CD14-positive monocyte (primary cell): ENCODE measurements at regions not wholly inside any gene's neighbourhood (a gene's known extent, or its start where the extent isn't known, plus 50 kb on each side); places are given as distances from the start of the nearest gene placed in this dataset.

Source experiments
- DNase-seq, 3 donors: peaks; one replicate each; pipeline ENCODE4 v3.0.0-alpha.2; 2011 to 2022
- H2AFZ ChIP-seq: 2 replicates; pipeline ENCODE4 v1.6.0; 2012; ENCODE audit warnings: mild to moderate bottlenecking, low read depth, low read length, inconsistent platforms; ENCODE audit not compliant: insufficient read depth, poor library complexity, severe bottlenecking
- H3K27ac ChIP-seq, 2 donors: 1 replicate in 1 of 2; 2 replicates in 1 of 2; pipeline ENCODE4 v1.5.1; 2012 to 2013; ENCODE audit warnings: low read length in 2 of 2, control low read depth in 1 of 2, inconsistent platforms in 1 of 2, low read depth in 1 of 2, mild to moderate bottlenecking in 1 of 2
- H3K27me3 ChIP-seq, 2 donors: one replicate each; pipeline versions ENCODE4 v1.6.0 to v1.6.1; 2011 to 2013; ENCODE audit warnings: low read length in 2 of 2; ENCODE audit not compliant: control insufficient read depth in 2 of 2, insufficient read depth in 2 of 2
- H3K36me3 ChIP-seq, 2 donors: replicated peaks in 1 of 2; 1 replicate in 1 of 2; 2 replicates in 1 of 2; pipeline versions ENCODE4 v1.5.1 to v1.6.1; 2012 to 2013; ENCODE audit warnings: low read length in 2 of 2, control low read depth in 1 of 2, inconsistent platforms in 1 of 2, mild to moderate bottlenecking in 1 of 2; ENCODE audit not compliant: insufficient read depth in 2 of 2, control insufficient read depth in 1 of 2
- H3K4me1 ChIP-seq, 2 donors: 1 replicate in 1 of 2; 2 replicates in 1 of 2; pipeline versions ENCODE4 v1.5.1 to v1.6.1; 2012 to 2013; ENCODE audit warnings: low read length in 2 of 2, control low read depth in 1 of 2, inconsistent platforms in 1 of 2, mild to moderate bottlenecking in 1 of 2, moderate library complexity in 1 of 2; ENCODE audit not compliant: insufficient read depth in 2 of 2, control insufficient read depth in 1 of 2
- H3K4me2 ChIP-seq: replicated peaks from 2 replicates; pipeline ENCODE3; 2012; ENCODE audit warnings: low read length, moderate library complexity, mild to moderate bottlenecking; ENCODE audit not compliant: poor library complexity, severe bottlenecking; ENCODE audit errors: extremely low read depth
- H3K4me3 ChIP-seq, 3 experiments: fragments of 200-600 bp in 1 of 3; sonication (generic) in 1 of 3; replicated peaks in 1 of 3; 1 replicate in 2 of 3; 2 replicates in 1 of 3; pipeline ENCODE4 v1.5.1; 2011 to 2013; ENCODE audit warnings: low read length in 3 of 3, mild to moderate bottlenecking in 3 of 3, control low read depth in 2 of 3, low read depth in 2 of 3, inconsistent platforms in 1 of 3, moderate library complexity in 1 of 3
- H3K79me2 ChIP-seq: 2 replicates; pipeline ENCODE4 v1.6.0; 2012; ENCODE audit warnings: mild to moderate bottlenecking, control low read depth, inconsistent platforms, low read length, moderate library complexity; ENCODE audit not compliant: insufficient read depth
- H3K9ac ChIP-seq: 2 replicates; pipeline ENCODE4 v1.6.0; 2017; ENCODE audit warnings: low read length, mild to moderate bottlenecking; ENCODE audit not compliant: insufficient read depth, poor library complexity, severe bottlenecking
- H3K9me3 ChIP-seq, 2 donors: replicated peaks in 1 of 2; 1 replicate in 1 of 2; 2 replicates in 1 of 2; pipeline versions ENCODE4 v1.5.1 to v1.6.1; 2012 to 2013; ENCODE audit warnings: low read length in 2 of 2, control low read depth in 1 of 2; ENCODE audit not compliant: control insufficient read depth in 1 of 2, insufficient read depth in 1 of 2
- H4K20me1 ChIP-seq: 2 replicates; pipeline ENCODE4 v1.6.0; 2012; ENCODE audit warnings: mild to moderate bottlenecking, low read length, control low read depth, moderate library complexity; ENCODE audit not compliant: insufficient read depth
- H3K27ac Mint-ChIP-seq, 7 donors: one replicate each; pipeline ENCODE4 v1.8.0; 2020; ENCODE audit warnings: mild to moderate bottlenecking in 7 of 7, mixed read lengths in 7 of 7, moderate library complexity in 6 of 7, inconsistent platforms in 2 of 7
- H3K27me3 Mint-ChIP-seq, 3 donors: one replicate each; pipeline ENCODE4 v1.8.0; 2021 to 2022; ENCODE audit warnings: low read depth in 3 of 3, mild to moderate bottlenecking in 3 of 3, mixed read lengths in 3 of 3, moderate library complexity in 3 of 3, inconsistent platforms in 1 of 3
- H3K36me3 Mint-ChIP-seq, 2 donors: one replicate each; pipeline ENCODE4 v1.8.0; 2020; ENCODE audit warnings: mixed read lengths in 2 of 2, inconsistent platforms in 1 of 2, mild to moderate bottlenecking in 1 of 2
- H3K4me1 Mint-ChIP-seq: one replicate; pipeline ENCODE4 v1.8.0; 2020; ENCODE audit warnings: mild to moderate bottlenecking, mixed read lengths
- H3K4me3 Mint-ChIP-seq, 2 donors: one replicate each; pipeline ENCODE4 v1.8.0; 2020; ENCODE audit warnings: mild to moderate bottlenecking in 2 of 2, mixed read lengths in 2 of 2, moderate library complexity in 1 of 2
- H3K9me3 Mint-ChIP-seq, 7 donors: one replicate each; pipeline ENCODE4 v1.8.0; 2020 to 2022; ENCODE audit warnings: mixed read lengths in 7 of 7, mild to moderate bottlenecking in 6 of 7, moderate library complexity in 6 of 7, inconsistent platforms in 2 of 7
- WGBS: methylation state at CpG from one replicate; pipeline ENCODE4 v1.1.5; 2013; ENCODE audit warnings: missing lambda C conversion rate; ENCODE audit not compliant: insufficient coverage; 5-methylcytosine and 5-hydroxymethylcytosine counted together
- intact Hi-C, 2 donors: fragments of 100-400 bp; cut with micrococcal nuclease; formaldehyde crosslinking; loops; one replicate each; pipeline versions ENCODE4 v1.15.0 to v1.15.1; 2023
- TF ChIP-seq, protein P1 (sequence below): fragments of 200-600 bp; IDR thresholded peaks from one replicate; pipeline ENCODE4 v1.8.0; 2022; ENCODE audit warnings: antibody characterized with exemption, mild to moderate bottlenecking

DNA sequence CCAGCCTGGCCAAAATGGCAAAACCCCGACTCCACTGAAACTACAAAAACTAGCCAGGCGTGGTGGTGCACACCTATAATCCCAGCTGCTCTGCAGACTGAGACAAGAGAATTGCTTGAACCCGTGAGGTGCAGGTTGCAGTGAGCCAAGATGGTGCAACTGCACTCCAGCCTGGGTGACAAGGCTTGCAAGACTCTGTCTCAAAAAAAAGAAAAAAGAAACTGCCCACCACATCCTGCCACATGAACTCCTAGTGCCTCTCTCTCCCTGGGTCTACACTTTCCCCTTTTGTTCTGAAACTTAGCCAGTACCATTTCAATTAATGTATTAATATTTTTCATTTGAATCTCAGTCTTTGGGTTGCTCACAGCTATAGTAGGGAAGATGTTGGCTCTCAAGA lies 192.2 kb upstream of the MME start:
- no peaks in the 10 kb centered on the region for H3K79me2 ChIP-seq
- peaks cover 3 to 21% of the 10 kb centered on the region in 2 donors for H3K9me3 ChIP-seq
- DNase-seq: no peak
- H3K9ac ChIP-seq: no peak overlapping the region
- H3K4me1 Mint-ChIP-seq: no peaks in the 10 kb centered on the region
- intact Hi-C loops: no loop called here
- H3K36me3 Mint-ChIP-seq: no peaks in the 10 kb centered on the region
- no peak overlapping the region for H2AFZ ChIP-seq
- H3K27me3 ChIP-seq: no peaks in the 10 kb centered on the region
- TF ChIP-seq, protein P1, sequence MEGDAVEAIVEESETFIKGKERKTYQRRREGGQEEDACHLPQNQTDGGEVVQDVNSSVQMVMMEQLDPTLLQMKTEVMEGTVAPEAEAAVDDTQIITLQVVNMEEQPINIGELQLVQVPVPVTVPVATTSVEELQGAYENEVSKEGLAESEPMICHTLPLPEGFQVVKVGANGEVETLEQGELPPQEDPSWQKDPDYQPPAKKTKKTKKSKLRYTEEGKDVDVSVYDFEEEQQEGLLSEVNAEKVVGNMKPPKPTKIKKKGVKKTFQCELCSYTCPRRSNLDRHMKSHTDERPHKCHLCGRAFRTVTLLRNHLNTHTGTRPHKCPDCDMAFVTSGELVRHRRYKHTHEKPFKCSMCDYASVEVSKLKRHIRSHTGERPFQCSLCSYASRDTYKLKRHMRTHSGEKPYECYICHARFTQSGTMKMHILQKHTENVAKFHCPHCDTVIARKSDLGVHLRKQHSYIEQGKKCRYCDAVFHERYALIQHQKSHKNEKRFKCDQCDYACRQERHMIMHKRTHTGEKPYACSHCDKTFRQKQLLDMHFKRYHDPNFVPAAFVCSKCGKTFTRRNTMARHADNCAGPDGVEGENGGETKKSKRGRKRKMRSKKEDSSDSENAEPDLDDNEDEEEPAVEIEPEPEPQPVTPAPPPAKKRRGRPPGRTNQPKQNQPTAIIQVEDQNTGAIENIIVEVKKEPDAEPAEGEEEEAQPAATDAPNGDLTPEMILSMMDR: no peak
- no peaks in the 10 kb centered on the region for H3K4me1 ChIP-seq
- no peaks in the 10 kb centered on the region for H4K20me1 ChIP-seq
- no peak overlapping the region for H3K4me2 ChIP-seq
- no peak overlapping the region for H3K4me3 Mint-ChIP-seq
- no peak overlapping the region for H3K27ac ChIP-seq
- H3K4me3 ChIP-seq: no peak overlapping the region
- no peak overlapping the region for H3K27ac Mint-ChIP-seq
- 89% methylated on average over 1 of the region's 3 CpGs for WGBS
- peaks cover 2 to 19% (median 13%) of the 10 kb centered on the region in 7 donors for H3K9me3 Mint-ChIP-seq
- peaks cover 0 to 1% (median 0%) of the 10 kb centered on the region in 3 donors for H3K27me3 Mint-ChIP-seq
- no peaks in the 10 kb centered on the region for H3K36me3 ChIP-seq

GRCh38 chr3:154886437-154886836 lies 193.7 kb upstream of the MME start:
- no peaks in the 10 kb centered on the region for H3K4me1 Mint-ChIP-seq
- no peaks in the 10 kb centered on the region for H3K27me3 ChIP-seq
- H3K27ac ChIP-seq: no peak overlapping the region
- H3K9me3 ChIP-seq: peaks cover 3 to 21% of the 10 kb centered on the region in 2 donors
- no peaks in the 10 kb centered on the region for H3K36me3 Mint-ChIP-seq
- H3K9ac ChIP-seq: no peak overlapping the region
- peaks cover 2 to 19% (median 13%) of the 10 kb centered on the region in 7 donors for H3K9me3 Mint-ChIP-seq
- H3K36me3 ChIP-seq: no peaks in the 10 kb centered on the region
- DNase-seq: no peak
- peaks cover 0 to 2% (median 0%) of the 10 kb centered on the region in 3 donors for H3K27me3 Mint-ChIP-seq
- H3K4me3 ChIP-seq: no peak overlapping the region
- intact Hi-C loops: no loop called here
- H3K4me1 ChIP-seq: no peaks in the 10 kb centered on the region
- no peaks in the 10 kb centered on the region for H3K79me2 ChIP-seq
- no peak overlapping the region for H3K27ac Mint-ChIP-seq
- no peaks in the 10 kb centered on the region for H4K20me1 ChIP-seq
- H3K4me2 ChIP-seq: no peak overlapping the region
- no peak overlapping the region for H2AFZ ChIP-seq
- WGBS: no CpG with 5 or more reads among the region's 3 CpGs
- TF ChIP-seq, protein P1: no peak
- H3K4me3 Mint-ChIP-seq: no peak overlapping the region
